ENCODE measurements at regions not wholly inside any gene's neighbourhood (a gene's known extent, or its start where the extent isn't known, plus 50 kb on each side); places are given as distances from the start of the nearest gene placed in this dataset.

GRCh38 chr20:48281501-48281900, 496.2 kb upstream of the SULF2 start:
- in situ Hi-C loops (cut with HindIII; ENCODE audit: low pct_ligation_motif_present, low sequenced_read_pairs), result no loop called here
- H3K27ac ChIP-seq, result no peak overlapping the region
- TF ChIP-seq CTCF (IDR thresholded peaks at IDR 0.05; ENCODE audit: low read depth, low read length, missing control alignments), result no peak
- no peaks in the 10 kb centered on the region for H3K27me3 ChIP-seq (replicated peaks)
- H3K4me3 ChIP-seq (ENCODE audit: low read depth, low read length), result no peak overlapping the region
- DNase-seq, result no peak
- no peaks in the 10 kb centered on the region for H3K36me3 ChIP-seq (replicated peaks)

GRCh38 chr20:48278961-48279481, 493.7 kb upstream of the SULF2 start:
- Histone ChIP-seq H3K27ac (no peak overlapping the region), H3K36me3 (replicated peaks) (no peaks in the 10 kb centered on the region), H3K27me3 (replicated peaks) (no peaks in the 10 kb centered on the region), H3K4me3 (ENCODE audit: low read depth, low read length) (no peak overlapping the region)
- no peak for TF ChIP-seq CTCF (IDR thresholded peaks at IDR 0.05; ENCODE audit: low read depth, low read length, missing control alignments)
- no peak for DNase-seq
- in situ Hi-C loops (cut with HindIII; ENCODE audit: low pct_ligation_motif_present, low sequenced_read_pairs), result no loop called here

GRCh38 chr20:48277266-48277665, 492.0 kb upstream of the SULF2 start:
- Histone ChIP-seq H3K36me3 (replicated peaks) (no peaks in the 10 kb centered on the region), H3K27ac (no peak overlapping the region), H3K27me3 (replicated peaks) (no peaks in the 10 kb centered on the region), H3K4me3 (ENCODE audit: low read depth, low read length) (no peak overlapping the region)
- in situ Hi-C loops (cut with HindIII; ENCODE audit: low pct_ligation_motif_present, low sequenced_read_pairs), result no loop called here
- DNase-seq, result peak; percentile 40
- no peak for TF ChIP-seq CTCF (IDR thresholded peaks at IDR 0.05; ENCODE audit: low read depth, low read length, missing control alignments)

GRCh38 chr20:48276021-48276342, 490.7 kb upstream of the SULF2 start:
- Histone ChIP-seq H3K27ac (no peak overlapping the region), H3K4me3 (ENCODE audit: low read depth, low read length) (no peak overlapping the region)
- no peak for TF ChIP-seq CTCF (IDR thresholded peaks at IDR 0.05; ENCODE audit: low read depth, low read length, missing control alignments)

GRCh38 chr20:48275286-48276020, 490.2 kb upstream of the SULF2 start:
- Histone ChIP-seq H3K36me3 (replicated peaks) (no peaks in the 10 kb centered on the region), H3K27me3 (replicated peaks) (no peaks in the 10 kb centered on the region), H3K4me3 (ENCODE audit: low read depth, low read length) (no peak overlapping the region), H3K27ac (no peak overlapping the region)
- in situ Hi-C loops (cut with HindIII; ENCODE audit: low pct_ligation_motif_present, low sequenced_read_pairs), result no loop called here
- TF ChIP-seq CTCF (IDR thresholded peaks at IDR 0.05; ENCODE audit: low read depth, low read length, missing control alignments), result no peak
- DNase-seq, result no peak

More at GRCh38 chr20:48276021-48276342, 490.7 kb upstream of the SULF2 start:
- Histone ChIP-seq H3K36me3 (replicated peaks) (no peaks in the 10 kb centered on the region), H3K27me3 (replicated peaks) (no peaks in the 10 kb centered on the region)
- in situ Hi-C loops (cut with HindIII; ENCODE audit: low pct_ligation_motif_present, low sequenced_read_pairs), result no loop called here
- no peak for DNase-seq

GRCh38 chr20:48273843-48274242, 488.6 kb upstream of the SULF2 start:
- H3K36me3 ChIP-seq (replicated peaks), result no peaks in the 10 kb centered on the region
- no peak overlapping the region for H3K27ac ChIP-seq
- H3K4me3 ChIP-seq (ENCODE audit: low read depth, low read length), result no peak overlapping the region
- H3K27me3 ChIP-seq (replicated peaks), result no peaks in the 10 kb centered on the region
- DNase-seq, result no peak
- in situ Hi-C loops (cut with HindIII; ENCODE audit: low pct_ligation_motif_present, low sequenced_read_pairs), result no loop called here
- TF ChIP-seq CTCF (IDR thresholded peaks at IDR 0.05; ENCODE audit: low read depth, low read length, missing control alignments), result no peak

Measured in brain microvascular endothelial cell (primary cell).